Non-pigmented ciliary epithelial cell (primary cell): ENCODE measurements at regions not wholly inside any gene's neighbourhood (a gene's known extent, or its start where the extent isn't known, plus 50 kb on each side); places are given as distances from the start of the nearest gene placed in this dataset.
"Not testable (repeated sequence)": the region's sequence is repeated elsewhere in the genome, so short reads cannot be mapped to it uniquely, and the experiment has no call there.

ENCODE experiments used
- DNase-seq: peaks from one replicate; pipeline ENCODE4 v3.0.0-alpha.2; 2010; ENCODE audit warnings: low read depth

- DNase-seq, result no peak
Observed at GRCh38 chr6:3900744-3901336, 51.7 kb downstream of the FAM50B start.

GRCh38 chr6:3902871-3903648, 53.9 kb downstream of the FAM50B start:
- no peak for DNase-seq

DNA sequence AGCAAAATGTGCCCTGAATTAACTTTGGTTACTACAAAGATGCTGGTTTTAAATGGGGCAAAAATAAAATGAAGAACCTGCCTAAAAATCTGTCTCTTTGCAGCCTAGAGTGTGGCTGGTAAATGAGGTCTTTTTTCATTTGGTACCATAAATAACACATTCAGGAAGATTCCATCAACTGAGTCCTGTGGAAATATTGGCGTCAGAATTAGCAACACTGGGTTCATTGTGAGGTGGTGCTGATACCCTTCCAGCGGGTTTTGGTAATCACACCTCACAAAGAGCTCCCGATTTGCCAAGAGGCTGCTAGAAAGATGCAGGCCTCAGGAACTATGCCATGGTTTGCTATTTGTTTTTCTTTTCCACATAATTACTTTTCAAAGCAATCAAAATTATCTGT, 55.3 kb downstream of the FAM50B start:
- DNase-seq, result no peak

- DNase-seq, result no peak
Observed at GRCh38 chr6:3905945-3906845, 57.0 kb downstream of the FAM50B start.

DNA sequence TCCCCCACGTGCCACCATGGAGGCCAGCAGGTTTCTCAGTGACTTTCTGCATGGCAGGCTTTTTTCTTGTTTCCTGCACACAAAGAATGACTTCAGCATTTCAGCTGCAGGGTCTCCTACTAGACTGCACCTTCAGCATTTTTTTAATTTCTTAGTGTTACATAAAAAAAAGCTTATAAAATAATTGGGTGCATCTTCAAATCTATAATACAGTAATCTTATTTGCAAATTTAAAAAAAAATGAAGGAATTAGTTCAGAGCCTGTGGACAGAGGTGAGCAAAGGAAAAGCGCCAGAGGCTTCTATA, 57.6 kb downstream of the FAM50B start:
- no peak for DNase-seq

DNA sequence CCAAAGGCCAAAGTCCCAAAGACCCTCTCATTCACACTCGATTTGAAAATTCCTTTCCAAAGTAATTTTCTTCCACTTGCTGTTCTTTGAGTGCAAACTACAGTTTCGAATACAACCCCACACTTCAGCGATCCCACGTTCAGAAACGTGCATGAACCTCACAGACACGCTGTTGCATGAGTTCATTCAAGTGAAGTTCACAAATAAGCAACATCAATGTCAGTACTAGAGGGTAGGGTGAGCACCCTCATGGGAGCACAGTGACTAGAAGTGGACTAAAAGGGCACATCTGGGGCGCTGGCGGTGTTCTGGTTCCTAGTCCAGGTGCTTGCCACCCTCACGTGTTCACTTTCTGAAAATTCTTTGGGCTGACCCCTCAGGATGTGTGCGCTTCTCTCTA, 59.0 kb downstream of the FAM50B start:
- no peak for DNase-seq

DNA sequence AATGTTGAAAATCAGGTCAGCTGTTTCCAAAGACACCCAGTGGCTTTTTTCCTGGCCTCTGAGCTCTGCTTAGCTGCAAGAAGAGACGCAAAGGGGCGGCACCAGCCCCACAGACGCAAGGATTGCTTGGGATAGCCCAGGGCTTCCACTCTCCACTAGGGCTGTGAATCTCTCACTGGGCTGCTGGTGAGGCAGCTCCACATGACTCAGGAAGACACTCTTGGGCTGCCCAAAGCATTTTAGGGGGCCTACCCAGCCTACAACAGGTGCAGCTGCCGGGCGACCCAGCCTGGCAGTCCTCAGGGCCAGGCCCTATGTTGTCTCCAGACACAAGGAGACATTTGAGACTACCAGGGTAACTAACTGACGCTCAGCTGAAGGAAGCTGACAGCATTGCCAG, 59.8 kb downstream of the FAM50B start:
- no peak for DNase-seq

GRCh38 chr6:3910106-3910663, 61.0 kb downstream of the FAM50B start:
- no peak for DNase-seq

GRCh38 chr6:3911130-3911529, 62.0 kb downstream of the FAM50B start:
- no peak for DNase-seq

- DNase-seq, result peak; percentile 68
Observed at GRCh38 chr6:3911614-3912336, 62.6 kb downstream of the FAM50B start.

GRCh38 chr6:3912361-3913076, 63.3 kb downstream of the FAM50B start:
- DNase-seq, result no peak

DNA sequence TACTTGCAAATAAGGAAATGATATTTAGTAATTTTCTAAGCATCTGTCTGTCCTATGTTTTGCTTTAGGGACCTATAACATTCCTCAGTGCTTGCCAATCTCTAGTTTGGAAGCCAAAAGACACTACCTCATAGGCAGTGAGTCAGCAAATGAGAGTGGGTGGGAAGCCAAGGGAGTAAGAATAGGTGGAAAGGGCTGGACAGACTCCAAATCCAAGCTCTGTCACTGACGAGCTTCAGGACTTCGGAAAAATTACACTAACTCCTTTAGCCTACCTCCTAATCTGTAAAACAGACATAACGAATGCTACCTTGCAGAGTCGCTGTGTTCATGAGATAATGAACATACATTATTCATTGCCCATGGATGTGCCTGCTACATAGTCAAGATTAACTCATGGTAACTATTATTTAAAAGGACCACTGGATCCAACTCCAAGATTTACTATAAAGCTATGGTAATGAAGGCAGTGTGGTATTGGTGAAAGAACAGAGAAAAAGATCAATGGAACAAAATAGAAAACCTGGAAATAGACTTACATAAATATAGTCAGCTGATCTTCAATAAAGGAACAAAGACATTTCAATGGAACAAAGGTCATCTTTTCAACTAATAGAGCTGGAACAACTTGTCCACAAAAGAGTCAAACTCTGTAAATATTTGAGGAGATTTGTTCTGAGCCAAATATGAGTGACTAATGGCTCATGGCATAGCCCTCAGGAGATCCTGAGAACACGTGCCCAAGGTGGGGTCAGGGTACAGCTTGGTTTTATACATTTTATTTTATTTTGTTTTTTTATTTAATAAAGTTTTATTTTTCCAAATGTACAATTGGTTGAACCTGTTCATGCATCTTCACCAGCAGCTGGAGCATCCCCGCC, 64.1 kb downstream of the FAM50B start:
- peak; percentile 96 for DNase-seq

DNA sequence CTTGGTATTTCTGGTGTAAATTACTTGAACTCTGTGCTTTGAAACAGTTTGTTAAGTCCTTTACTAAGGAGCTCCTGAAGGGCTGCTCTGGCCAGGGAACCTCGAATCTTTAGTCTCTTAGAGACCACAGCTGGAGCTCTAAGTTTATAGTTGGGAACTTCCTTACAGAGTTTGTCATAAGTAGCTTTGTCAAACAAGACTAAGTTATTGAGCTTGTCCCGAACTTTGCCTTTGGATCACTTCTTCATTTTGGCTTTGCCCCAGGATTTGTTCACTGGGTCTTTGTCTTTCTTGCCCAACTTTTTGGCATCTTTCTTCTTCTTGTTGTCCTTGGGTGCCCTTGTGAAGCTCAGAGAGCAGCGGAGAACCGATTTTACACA, 64.8 kb downstream of the FAM50B start:
- DNase-seq, result no peak

- no peak for DNase-seq
Observed at GRCh38 chr6:3915076-3915791, 66.1 kb downstream of the FAM50B start.

- no peak for DNase-seq
Observed at GRCh38 chr6:3916211-3916610, 67.0 kb downstream of the FAM50B start.

DNA sequence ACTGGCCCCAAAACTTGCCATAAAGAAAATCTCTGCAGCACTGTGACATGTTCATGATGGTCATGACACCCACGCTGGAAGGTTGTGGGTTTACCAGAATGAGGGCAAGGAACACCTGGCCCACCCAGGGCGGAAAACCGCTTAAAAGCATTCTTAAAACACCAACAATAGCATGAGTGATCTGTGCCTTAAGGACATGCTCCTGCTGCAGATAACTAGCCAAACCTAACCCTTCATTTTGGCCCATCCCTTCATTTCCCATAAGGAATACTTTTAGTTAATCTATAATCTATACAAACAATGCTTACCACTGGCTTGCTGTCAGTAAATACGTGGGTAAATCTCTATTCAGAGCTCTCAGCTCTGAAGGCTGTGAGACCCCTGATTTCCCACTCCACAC, 67.6 kb downstream of the FAM50B start:
- not testable (repeated sequence) for DNase-seq

- no peak for DNase-seq
Observed at GRCh38 chr6:3918469-3918868, 69.3 kb downstream of the FAM50B start.

DNA sequence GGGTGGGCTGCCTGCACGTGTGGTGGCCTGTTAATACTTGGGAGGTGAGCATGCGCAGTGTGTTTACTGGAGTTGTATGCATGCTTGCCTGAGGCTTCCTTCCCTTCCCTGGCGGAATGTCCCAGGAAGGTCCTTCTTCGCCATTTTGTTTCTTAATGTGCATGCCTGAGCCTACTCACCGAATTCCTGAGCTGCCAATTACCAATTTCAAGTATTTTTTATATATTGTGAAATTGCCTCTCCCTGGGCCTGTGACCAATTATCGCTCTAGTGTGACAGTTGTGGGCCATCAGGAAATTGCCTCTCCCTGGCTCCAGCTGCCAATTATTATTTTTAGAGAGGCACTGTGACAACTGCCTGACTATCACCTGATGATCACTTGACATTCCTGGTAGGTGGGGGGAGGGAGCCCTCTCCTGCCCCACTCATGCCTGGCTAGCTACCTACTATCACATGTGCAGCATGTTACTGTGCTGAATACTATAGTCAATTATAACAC, 70.0 kb downstream of the FAM50B start:
- DNase-seq, result no peak

DNA sequence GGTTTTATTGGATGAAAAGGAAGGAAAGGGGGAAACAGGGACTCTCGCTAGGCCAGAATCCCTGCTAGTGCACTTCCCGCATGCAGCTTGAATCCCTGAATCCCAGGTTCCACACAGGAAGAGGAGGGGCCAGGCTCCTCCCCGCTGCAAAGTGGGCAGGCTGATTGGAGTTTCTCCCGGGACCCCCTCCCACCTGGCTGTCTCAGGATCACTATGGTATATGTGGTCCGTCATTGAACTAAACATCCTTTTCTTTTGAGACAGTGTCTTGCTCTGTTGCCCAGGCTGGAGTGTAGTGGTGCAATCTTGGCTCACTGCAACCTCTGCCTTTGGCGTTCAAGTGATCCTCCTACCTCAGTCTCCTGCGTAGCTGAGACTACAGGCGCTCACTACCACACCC, 70.7 kb downstream of the FAM50B start:
- no peak for DNase-seq

- DNase-seq, result no peak
Observed at GRCh38 chr6:3920321-3920720, 71.1 kb downstream of the FAM50B start.
